ENCODE measurements at regions not wholly inside any gene's neighbourhood (a gene's known extent, or its start where the extent isn't known, plus 50 kb on each side); places are given as distances from the start of the nearest gene placed in this dataset.
"Not testable (repeated sequence)": the region's sequence is repeated elsewhere in the genome, so short reads cannot be mapped to it uniquely, and the experiment has no call there.

GRCh38 chr7:142562688-142563087 is 186.6 kb upstream of the PRSS1 start:
- TF ChIP-seq CTCF (IDR thresholded peaks at IDR 0.05; ENCODE audit: insufficient read depth, low read depth, low read length, missing control alignments), result no peak
- H3K4me3 ChIP-seq (ENCODE audit: low read depth, low read length), result no peak overlapping the region
- no peak for DNase-seq (ENCODE audit: low read depth)

GRCh38 chr7:142561396-142561795 is 187.9 kb upstream of the PRSS1 start:
- not testable (repeated sequence) for H3K4me3 ChIP-seq (ENCODE audit: low read depth, low read length); DNase-seq (ENCODE audit: low read depth)

- not testable (repeated sequence) for H3K4me3 ChIP-seq (ENCODE audit: low read depth, low read length); DNase-seq (ENCODE audit: low read depth)
Observed at GRCh38 chr7:142560770-142561169, 188.5 kb upstream of the PRSS1 start.

- no peak overlapping the region for H3K4me3 ChIP-seq (ENCODE audit: low read depth, low read length)
- no peak for TF ChIP-seq CTCF (IDR thresholded peaks at IDR 0.05; ENCODE audit: insufficient read depth, low read depth, low read length, missing control alignments)
- DNase-seq (ENCODE audit: low read depth), result no peak
Observed at GRCh38 chr7:142560166-142560565, 189.1 kb upstream of the PRSS1 start.

GRCh38 chr7:142557971-142558582 is 191.2 kb upstream of the PRSS1 start:
- no peak overlapping the region for H3K4me3 ChIP-seq (ENCODE audit: low read depth, low read length)
- peak; percentile 88 for TF ChIP-seq CTCF (IDR thresholded peaks at IDR 0.05; ENCODE audit: insufficient read depth, low read depth, low read length, missing control alignments)
- peak; percentile 59 for DNase-seq (ENCODE audit: low read depth)

GRCh38 chr7:142556740-142557139 is 192.5 kb upstream of the PRSS1 start:
- no peak for TF ChIP-seq CTCF (IDR thresholded peaks at IDR 0.05; ENCODE audit: insufficient read depth, low read depth, low read length, missing control alignments)
- H3K4me3 ChIP-seq (ENCODE audit: low read depth, low read length), result no peak overlapping the region
- DNase-seq (ENCODE audit: low read depth), result no peak

GRCh38 chr7:142554560-142555532 is 194.4 kb upstream of the PRSS1 start:
- no peak for TF ChIP-seq CTCF (IDR thresholded peaks at IDR 0.05; ENCODE audit: insufficient read depth, low read depth, low read length, missing control alignments)
- no peak overlapping the region for H3K4me3 ChIP-seq (ENCODE audit: low read depth, low read length)
- no peak for DNase-seq (ENCODE audit: low read depth)

- TF ChIP-seq CTCF (IDR thresholded peaks at IDR 0.05; ENCODE audit: insufficient read depth, low read depth, low read length, missing control alignments), result no peak
- no peak for DNase-seq (ENCODE audit: low read depth)
Observed at GRCh38 chr7:142553216-142553615, 196.1 kb upstream of the PRSS1 start.

More at GRCh38 chr7:142553216-142553615, 196.1 kb upstream of the PRSS1 start:
- H3K4me3 ChIP-seq (ENCODE audit: low read depth, low read length), result no peak overlapping the region

Data from GM12865 (cell line).